OCI-LY7 (cell line): ENCODE measurements at regions not wholly inside any gene's neighbourhood (a gene's known extent, or its start where the extent isn't known, plus 50 kb on each side); places are given as distances from the start of the nearest gene placed in this dataset. TPM values are rescaled to one million over a fixed set of nuclear protein-coding genes. Genes with fewer than 3 reads are reported as not detected.

Experiments
- BruUV-seq: library from RNA; stranded (reverse); fragments of 400-500 nt; replicated peaks from 2 replicates; lab custom pipeline; 2021; lab: Mats Ljungman, UMichigan
- CTCF ChIA-PET: fragments of 300-600 bp; sonication (Branson Sonifier 250); formaldehyde crosslinking; loops from one replicate; lab custom pipeline; 2022; ENCODE audit warnings: antibody characterized with exemption; ENCODE audit not compliant: unreplicated experiment; lab: Charles Lee
- POLR2A ChIA-PET: fragments of 300-600 bp; sonication (Branson Sonifier 250); formaldehyde crosslinking; loops from one replicate; lab custom pipeline; 2022; ENCODE audit warnings: antibody characterized with exemption; lab: Charles Lee
- DNase-seq: peaks from one replicate; pipeline ENCODE4 v3.0.0-alpha.2; 2015; ENCODE audit warnings: low spot score
- H2AFZ ChIP-seq: fragments of 200-600 bp; sonication (generic), shearing (Covaris generic); 2 replicates; pipeline ENCODE4 v1.6.1; 2014; ENCODE audit warnings: mild to moderate bottlenecking, antibody characterized with exemption, low read length, moderate library complexity
- H3K27ac ChIP-seq: fragments of 200-600 bp; sonication (generic); 2 replicates; pipeline ENCODE4 v1.5.1; 2014; ENCODE audit warnings: mixed run types, low read depth, mild to moderate bottlenecking, moderate library complexity, low read length, inconsistent platforms; ENCODE audit not compliant: poor library complexity, severe bottlenecking
- H3K36me3 ChIP-seq: fragments of 200-600 bp; sonication (generic); 2 replicates; pipeline ENCODE4 v1.6.1; 2014; ENCODE audit warnings: mild to moderate bottlenecking, antibody characterized with exemption, low read length, moderate library complexity, mixed read lengths; ENCODE audit not compliant: insufficient read depth
- H3K4me1 ChIP-seq: fragments of 200-600 bp; sonication (generic); 2 replicates; pipeline ENCODE4 v1.5.1; 2014; ENCODE audit warnings: mild to moderate bottlenecking, low read length; ENCODE audit not compliant: insufficient read depth, poor library complexity, severe bottlenecking
- H3K4me2 ChIP-seq: fragments of 200-600 bp; sonication (generic); 2 replicates; pipeline ENCODE4 v1.6.1; 2014; ENCODE audit warnings: mild to moderate bottlenecking, low read length
- H3K4me3 ChIP-seq: fragments of 200-600 bp; sonication (generic); 2 replicates; pipeline ENCODE4 v1.5.1; 2014; ENCODE audit warnings: mild to moderate bottlenecking, low read depth, low read length; ENCODE audit not compliant: poor library complexity, severe bottlenecking
- H3K79me2 ChIP-seq: fragments of 200-600 bp; sonication (generic); 2 replicates; pipeline ENCODE4 v1.6.1; 2016; ENCODE audit warnings: low read depth, mild to moderate bottlenecking, low read length, moderate library complexity, mixed read lengths; ENCODE audit not compliant: insufficient read depth
- H3K9me2 ChIP-seq: fragments of 200-600 bp; sonication (generic); 2 replicates; pipeline ENCODE4 v1.6.1; 2016; ENCODE audit warnings: mild to moderate bottlenecking, low read length, mixed read lengths; ENCODE audit not compliant: insufficient read depth
- H3K9me3 ChIP-seq: fragments of 200-600 bp; sonication (generic); 2 replicates; pipeline ENCODE4 v1.6.1; 2014; ENCODE audit warnings: mild to moderate bottlenecking, mixed run types, low read length, mixed read lengths
- H4K20me1 ChIP-seq: fragments of 200-600 bp; sonication (generic); 2 replicates; pipeline ENCODE4 v1.6.1; 2014; ENCODE audit warnings: mild to moderate bottlenecking, antibody characterized with exemption, low read length, moderate library complexity, mixed read lengths; ENCODE audit not compliant: insufficient read depth
- CTCF ChIP-seq: fragments of 200-600 bp; sonication (generic); conservative IDR thresholded peaks from 2 replicates; pipeline ENCODE4 v1.5.1; 2014; ENCODE audit warnings: mild to moderate bottlenecking, antibody characterized with exemption, low read length, moderate library complexity, mixed read lengths
- EZH2phosphoT487 ChIP-seq: fragments of 200-600 bp; sonication (generic); IDR thresholded peaks from 2 replicates; pipeline ENCODE4 v1.6.1; 2018; ENCODE audit warnings: low read depth, borderline replicate concordance, mild to moderate bottlenecking, mixed run types, antibody characterized with exemption, low read length, moderate library complexity, mixed read lengths
- intact Hi-C: fragments of 100-400 bp; cut with micrococcal nuclease; formaldehyde crosslinking; loops from one replicate; pipeline ENCODE4 v1.10.0; 2022; ENCODE audit not compliant: unreplicated experiment
- small RNA-seq: library from RNA; depleted of rRNA; stranded (forward); fragments of <200 nt; gene quantifications from one replicate; pipeline ENCODE3, GENCODE V24; 2014

- CTCF ChIA-PET = no interaction called here
- no TSS peak for BruUV-seq
- intact Hi-C loops = no loop called here
- Histone ChIP-seq H4K20me1 (no peaks in the 10 kb centered on the region), H3K9me2 (no peaks in the 10 kb centered on the region), H3K4me3 (no peak overlapping the region), H3K79me2 (no peaks in the 10 kb centered on the region), H3K4me2 (no peak overlapping the region), H3K9me3 (no peaks in the 10 kb centered on the region), H2AFZ (no peak overlapping the region), H3K36me3 (no peaks in the 10 kb centered on the region), H3K27ac (no peak overlapping the region), H3K4me1 (no peaks in the 10 kb centered on the region)
- no peak for DNase-seq
- POLR2A ChIA-PET = no interaction called here
- TF ChIP-seq CTCF (no peak), EZH2phosphoT487 (no peak)
These were observed 63.4 kb upstream of the VEPH1 start for GRCh38 chr3:157566596-157566995.

GRCh38 chr3:157559401-157559800 is 56.2 kb upstream of the VEPH1 start:
- ChIA-PET POLR2A (interaction anchor here (0.6 kb wide), 1 partner anchor 924 kb away, joined by 3 read pairs; no protein-coding TSS in a partner anchor), CTCF (no interaction called here)
- DNase-seq = no peak
- H3K4me1 ChIP-seq = no peaks in the 10 kb centered on the region
- no peak overlapping the region for H2AFZ ChIP-seq
- intact Hi-C loops = no loop called here
- TF ChIP-seq CTCF (no peak), EZH2phosphoT487 (no peak)
- H3K4me2 ChIP-seq = no peak overlapping the region
- no TSS peak for BruUV-seq
- H4K20me1 ChIP-seq = no peaks in the 10 kb centered on the region
- H3K79me2 ChIP-seq = no peaks in the 10 kb centered on the region
- no peaks in the 10 kb centered on the region for H3K9me2 ChIP-seq
- no peak overlapping the region for H3K27ac ChIP-seq
- H3K9me3 ChIP-seq = no peaks in the 10 kb centered on the region
- no peak overlapping the region for H3K4me3 ChIP-seq
- no peaks in the 10 kb centered on the region for H3K36me3 ChIP-seq

Small RNAs in the stretch of these regions (small RNA-seq; reads per million reads assigned to genes)
- gene RN7SKP46 = not detected
